Neural progenitor cell (in vitro differentiated cells): ENCODE measurements at regions not wholly inside any gene's neighbourhood (a gene's known extent, or its start where the extent isn't known, plus 50 kb on each side); places are given as distances from the start of the nearest gene placed in this dataset.
"Not testable (repeated sequence)": the region's sequence is repeated elsewhere in the genome, so short reads cannot be mapped to it uniquely, and the experiment has no call there.

Source experiments
- CTCF ChIP-seq: fragments of 200-600 bp; sonication (generic); IDR thresholded peaks from 2 replicates; pipeline ENCODE4 v1.5.1; 2017; ENCODE audit warnings: antibody characterized with exemption, mild to moderate bottlenecking
- EZH2 ChIP-seq: fragments of 200-600 bp; sonication (generic); IDR thresholded peaks from 2 replicates; pipeline ENCODE4 v1.6.1; 2017; ENCODE audit warnings: antibody characterized with exemption, mild to moderate bottlenecking, moderate library complexity
- EZH2phosphoT487 ChIP-seq: fragments of 200-600 bp; sonication (generic); IDR thresholded peaks from 2 replicates; pipeline ENCODE4 v1.6.1; 2017; ENCODE audit warnings: antibody characterized with exemption

GRCh38 chr6:60559702-60560101 lies 1726.3 kb downstream of the KHDRBS2 start:
- not testable (repeated sequence) for TF ChIP-seq CTCF, EZH2phosphoT487, EZH2
